Omental fat pad (tissue), 3 donors: ENCODE measurements at regions not wholly inside any gene's neighbourhood (a gene's known extent, or its start where the extent isn't known, plus 50 kb on each side); places are given as distances from the start of the nearest gene placed in this dataset.

Experiments used
- ATAC-seq: fragments of 150-250 bp; one replicate; pipeline ENCODE4 v1.9.1; 2016; ENCODE audit warnings: mild to moderate bottlenecking, moderate library complexity; ENCODE audit not compliant: low FRiP score
- DNase-seq: peaks from one replicate; pipeline ENCODE4 v3.0.0-alpha.2; 2019; ENCODE audit warnings: low spot score
- TF ChIP-seq, protein P1 (sequence below), 3 donors: fragments of 450-650 bp; IDR thresholded peaks; one replicate each; pipeline ENCODE4 v1.5.1; 2016 to 2017; ENCODE audit warnings: antibody characterized with exemption in 3 of 3, mild to moderate bottlenecking in 3 of 3, moderate library complexity in 2 of 3

- no peak for DNase-seq
- ATAC-seq = peak; percentile 19
- TF ChIP-seq, protein P1, sequence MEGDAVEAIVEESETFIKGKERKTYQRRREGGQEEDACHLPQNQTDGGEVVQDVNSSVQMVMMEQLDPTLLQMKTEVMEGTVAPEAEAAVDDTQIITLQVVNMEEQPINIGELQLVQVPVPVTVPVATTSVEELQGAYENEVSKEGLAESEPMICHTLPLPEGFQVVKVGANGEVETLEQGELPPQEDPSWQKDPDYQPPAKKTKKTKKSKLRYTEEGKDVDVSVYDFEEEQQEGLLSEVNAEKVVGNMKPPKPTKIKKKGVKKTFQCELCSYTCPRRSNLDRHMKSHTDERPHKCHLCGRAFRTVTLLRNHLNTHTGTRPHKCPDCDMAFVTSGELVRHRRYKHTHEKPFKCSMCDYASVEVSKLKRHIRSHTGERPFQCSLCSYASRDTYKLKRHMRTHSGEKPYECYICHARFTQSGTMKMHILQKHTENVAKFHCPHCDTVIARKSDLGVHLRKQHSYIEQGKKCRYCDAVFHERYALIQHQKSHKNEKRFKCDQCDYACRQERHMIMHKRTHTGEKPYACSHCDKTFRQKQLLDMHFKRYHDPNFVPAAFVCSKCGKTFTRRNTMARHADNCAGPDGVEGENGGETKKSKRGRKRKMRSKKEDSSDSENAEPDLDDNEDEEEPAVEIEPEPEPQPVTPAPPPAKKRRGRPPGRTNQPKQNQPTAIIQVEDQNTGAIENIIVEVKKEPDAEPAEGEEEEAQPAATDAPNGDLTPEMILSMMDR (IDR thresholded peaks at IDR 0.05) = no peak
Observed at GRCh38 chr4:187883049-187883448, 112.5 kb upstream of the ZFP42 start.

- ATAC-seq (no peak), DNase-seq (no peak)
- TF ChIP-seq, protein P1 (IDR thresholded peaks at IDR 0.05) = no peak
Observed at GRCh38 chr4:187883836-187884475, 111.6 kb upstream of the ZFP42 start.

DNA sequence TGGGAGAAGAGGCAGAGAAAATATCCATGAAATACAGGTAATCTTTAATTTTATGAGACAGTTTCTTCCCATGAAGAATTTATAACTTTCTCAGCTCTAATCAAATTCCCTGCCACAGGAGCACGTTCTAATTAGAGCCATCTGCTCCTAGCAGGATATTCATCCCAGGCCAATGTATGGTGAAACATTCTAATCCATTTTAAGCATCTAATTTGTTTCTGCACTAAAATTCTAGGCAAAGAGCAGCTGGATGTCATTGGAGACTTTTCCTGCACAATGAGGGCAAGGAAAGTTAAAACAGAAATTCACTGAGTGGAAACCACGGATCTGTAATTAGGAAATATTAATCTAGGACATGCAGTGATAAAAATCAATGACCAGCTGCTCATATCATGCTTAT is 107.7 kb upstream of the ZFP42 start:
- no peak for DNase-seq
- TF ChIP-seq, protein P1 (IDR thresholded peaks at IDR 0.05) = no peak
- no peak for ATAC-seq

DNA sequence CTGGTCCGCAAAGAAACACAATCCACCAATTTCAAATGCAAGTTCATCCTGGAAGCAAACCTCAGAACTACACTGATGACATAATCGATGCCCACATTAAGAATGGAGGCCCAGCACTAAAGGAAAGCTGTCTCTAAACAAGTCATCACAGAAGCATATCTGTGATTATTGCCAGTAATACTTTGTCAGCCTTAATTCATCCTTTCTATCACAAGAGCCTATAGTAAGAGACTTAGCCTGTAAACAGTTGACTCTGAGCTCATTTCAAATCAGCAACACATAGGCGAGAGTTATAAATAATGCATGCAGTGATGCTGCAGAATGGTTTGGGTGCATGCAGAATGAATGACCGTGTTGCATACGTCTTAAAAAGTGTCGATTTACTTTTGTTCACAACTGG is 105.9 kb upstream of the ZFP42 start:
- TF ChIP-seq, protein P1 (IDR thresholded peaks at IDR 0.05) = no peak
- ATAC-seq (no peak), DNase-seq (no peak)

GRCh38 chr4:187893418-187893817 is 102.2 kb upstream of the ZFP42 start:
- DNase-seq (no peak), ATAC-seq (no peak)
- TF ChIP-seq, protein P1 (IDR thresholded peaks at IDR 0.05) = no peak

- ATAC-seq = no peak
- DNase-seq = no peak
- TF ChIP-seq, protein P1 (IDR thresholded peaks at IDR 0.05) = no peak
Observed at GRCh38 chr4:187903106-187903505, 92.5 kb upstream of the ZFP42 start.

GRCh38 chr4:187903700-187904099 is 91.9 kb upstream of the ZFP42 start:
- DNase-seq (no peak), ATAC-seq (no peak)
- TF ChIP-seq, protein P1 (IDR thresholded peaks at IDR 0.05) = no peak
